ENCODE measurements at regions not wholly inside any gene's neighbourhood (a gene's known extent, or its start where the extent isn't known, plus 50 kb on each side); places are given as distances from the start of the nearest gene placed in this dataset.

GRCh38 chr17:73710095-73710592 is 65.9 kb upstream of the SDK2 start:
- Histone ChIP-seq H3K4me1 (peaks cover 0 to 2% of the 10 kb centered on the region in 2 donors), H3K27me3 (no peaks in the 10 kb centered on the region), H3K4me3 (no peak overlapping the region), H3K36me3 (no peaks in the 10 kb centered on the region), H3K27ac (no peak overlapping the region), H3K9me3 (no peaks in the 10 kb centered on the region)
- TF ChIP-seq CTCF (IDR thresholded peaks at IDR 0.05), result peak; percentile 72 to 82 (median 78)
- peak in 1 of 2 donors; percentile 77 for DNase-seq (ENCODE audit: low spot score in 2 of 2)
- intact Hi-C loops (cut with DNase I), result loop anchor here (1.0 to 5.0 kb wide), 3 partner anchors 68 to 281 kb away; partner anchors contain the start of gene SDK2

GRCh38 chr17:73711184-73711583 is 66.9 kb upstream of the SDK2 start:
- no peak for DNase-seq (ENCODE audit: low spot score in 2 of 2)
- Histone ChIP-seq H3K4me3 (no peak overlapping the region), H3K27ac (no peak overlapping the region), H3K36me3 (no peaks in the 10 kb centered on the region), H3K27me3 (no peaks in the 10 kb centered on the region), H3K4me1 (peaks cover 0 to 2% of the 10 kb centered on the region in 2 donors), H3K9me3 (no peaks in the 10 kb centered on the region)
- intact Hi-C loops (cut with DNase I), result loop anchor here (5.0 kb wide), 1 partner anchor 69 kb away; the partner anchor contains the start of gene SDK2
- TF ChIP-seq CTCF (IDR thresholded peaks at IDR 0.05), result no peak

GRCh38 chr17:73711916-73712315 is 67.7 kb upstream of the SDK2 start:
- no peaks in the 10 kb centered on the region for H3K27me3 ChIP-seq
- no peak overlapping the region for H3K27ac ChIP-seq
- peaks cover 0 to 2% of the 10 kb centered on the region in 2 donors for H3K4me1 ChIP-seq
- DNase-seq (ENCODE audit: low spot score in 2 of 2), result no peak
- no peaks in the 10 kb centered on the region for H3K9me3 ChIP-seq
- intact Hi-C loops (cut with DNase I), result loop anchor here (5.0 kb wide), 1 partner anchor 70 kb away; the partner anchor contains the start of gene SDK2
- no peak for TF ChIP-seq CTCF (IDR thresholded peaks at IDR 0.05)
- H3K36me3 ChIP-seq, result no peaks in the 10 kb centered on the region
- H3K4me3 ChIP-seq, result no peak overlapping the region

GRCh38 chr17:73713136-73713535 is 68.9 kb upstream of the SDK2 start:
- intact Hi-C loops (cut with DNase I), result loop anchor here (5.0 kb wide), 1 partner anchor 71 kb away; the partner anchor contains the start of gene SDK2
- no peak for TF ChIP-seq CTCF (IDR thresholded peaks at IDR 0.05)
- no peaks in the 10 kb centered on the region for H3K36me3 ChIP-seq
- peaks cover 0 to 2% of the 10 kb centered on the region in 2 donors for H3K4me1 ChIP-seq
- H3K4me3 ChIP-seq, result no peak overlapping the region
- no peak for DNase-seq (ENCODE audit: low spot score in 2 of 2)
- no peak overlapping the region for H3K27ac ChIP-seq
- H3K9me3 ChIP-seq, result no peaks in the 10 kb centered on the region
- no peaks in the 10 kb centered on the region for H3K27me3 ChIP-seq

- Histone ChIP-seq H3K4me3 (no peak overlapping the region), H3K27ac (no peak overlapping the region), H3K27me3 (no peaks in the 10 kb centered on the region), H3K9me3 (no peaks in the 10 kb centered on the region), H3K4me1 (no peaks in the 10 kb centered on the region), H3K36me3 (no peaks in the 10 kb centered on the region)
- intact Hi-C loops (cut with DNase I), result no loop called here
- no peak for TF ChIP-seq CTCF (IDR thresholded peaks at IDR 0.05)
- no peak for DNase-seq (ENCODE audit: low spot score in 2 of 2)
Observed at GRCh38 chr17:73715769-73716168, 71.5 kb upstream of the SDK2 start.

GRCh38 chr17:73717690-73718089 is 73.4 kb upstream of the SDK2 start:
- H3K36me3 ChIP-seq, result no peaks in the 10 kb centered on the region
- intact Hi-C loops (cut with DNase I), result no loop called here
- H3K27me3 ChIP-seq, result no peaks in the 10 kb centered on the region
- no peaks in the 10 kb centered on the region for H3K4me1 ChIP-seq
- no peak overlapping the region for H3K4me3 ChIP-seq
- H3K27ac ChIP-seq, result no peak overlapping the region
- no peak for TF ChIP-seq CTCF (IDR thresholded peaks at IDR 0.05)
- H3K9me3 ChIP-seq, result no peaks in the 10 kb centered on the region
- DNase-seq (ENCODE audit: low spot score in 2 of 2), result no peak
